Small intestine (tissue), 7 donors: ENCODE measurements at regions not wholly inside any gene's neighbourhood (a gene's known extent, or its start where the extent isn't known, plus 50 kb on each side); places are given as distances from the start of the nearest gene placed in this dataset.
"Not testable (repeated sequence)": the region's sequence is repeated elsewhere in the genome, so short reads cannot be mapped to it uniquely, and the experiment has no call there.

Experiments
- DNase-seq, 2 donors: peaks; one replicate each; pipeline versions ENCODE4 v3.0.0 to v3.0.0-alpha.2; 2013
- FAIRE-seq: peaks from 2 replicates; lab custom pipeline; 2012; peaks lifted over from hg19 to GRCh38; lab: Jason Lieb, UNC
- H3K27ac ChIP-seq, 3 donors: one replicate each; pipeline ENCODE4 v1.5.1; 2013; ENCODE audit warnings: low read length in 2 of 3, mild to moderate bottlenecking in 2 of 3, control low read depth in 1 of 3, inconsistent platforms in 1 of 3, low read depth in 1 of 3, moderate library complexity in 1 of 3
- H3K27me3 ChIP-seq, 3 donors: one replicate each; pipeline ENCODE4 v1.6.1; 2013; ENCODE audit warnings: low read length in 3 of 3, inconsistent platforms in 1 of 3; ENCODE audit not compliant: control insufficient read depth in 3 of 3, insufficient read depth in 3 of 3
- H3K36me3 ChIP-seq, 3 donors: one replicate each; pipeline ENCODE4 v1.6.1; 2013; ENCODE audit warnings: low read length in 3 of 3, inconsistent platforms in 1 of 3, low read depth in 1 of 3, mild to moderate bottlenecking in 1 of 3, moderate library complexity in 1 of 3; ENCODE audit not compliant: control insufficient read depth in 3 of 3, insufficient read depth in 2 of 3
- H3K4me1 ChIP-seq, 3 donors: one replicate each; pipeline ENCODE4 v1.6.1; 2013; ENCODE audit warnings: low read length in 2 of 3, inconsistent platforms in 1 of 3, low read depth in 1 of 3, mild to moderate bottlenecking in 1 of 3, moderate library complexity in 1 of 3; ENCODE audit not compliant: control insufficient read depth in 3 of 3, insufficient read depth in 2 of 3
- H3K4me3 ChIP-seq, 3 donors: one replicate each; pipeline ENCODE4 v1.5.1; 2013; ENCODE audit warnings: low read length in 3 of 3, control low read depth in 1 of 3, inconsistent platforms in 1 of 3, low read depth in 1 of 3, mild to moderate bottlenecking in 1 of 3, moderate library complexity in 1 of 3
- H3K9me3 ChIP-seq, 2 donors: one replicate each; pipeline ENCODE4 v1.6.1; 2013; ENCODE audit warnings: low read depth in 1 of 2, low read length in 1 of 2; ENCODE audit not compliant: control insufficient read depth in 2 of 2, insufficient read depth in 1 of 2
- whole genome bisulfite sequencing, 3 donors: extraction: QIAGEN DNeasy Blood & Tissue Kit; methylation state at CpG; one replicate each; pipeline ENCODE4 v1.1.7; 2013; 5-methylcytosine and 5-hydroxymethylcytosine counted together
- donor health status: healthy with polysubstance abuse.
- donor health status: control.
- donor health status: control.
- donor health status: Bipolar disorder and iron deficiency.
- donor health status: healthy.

DNA sequence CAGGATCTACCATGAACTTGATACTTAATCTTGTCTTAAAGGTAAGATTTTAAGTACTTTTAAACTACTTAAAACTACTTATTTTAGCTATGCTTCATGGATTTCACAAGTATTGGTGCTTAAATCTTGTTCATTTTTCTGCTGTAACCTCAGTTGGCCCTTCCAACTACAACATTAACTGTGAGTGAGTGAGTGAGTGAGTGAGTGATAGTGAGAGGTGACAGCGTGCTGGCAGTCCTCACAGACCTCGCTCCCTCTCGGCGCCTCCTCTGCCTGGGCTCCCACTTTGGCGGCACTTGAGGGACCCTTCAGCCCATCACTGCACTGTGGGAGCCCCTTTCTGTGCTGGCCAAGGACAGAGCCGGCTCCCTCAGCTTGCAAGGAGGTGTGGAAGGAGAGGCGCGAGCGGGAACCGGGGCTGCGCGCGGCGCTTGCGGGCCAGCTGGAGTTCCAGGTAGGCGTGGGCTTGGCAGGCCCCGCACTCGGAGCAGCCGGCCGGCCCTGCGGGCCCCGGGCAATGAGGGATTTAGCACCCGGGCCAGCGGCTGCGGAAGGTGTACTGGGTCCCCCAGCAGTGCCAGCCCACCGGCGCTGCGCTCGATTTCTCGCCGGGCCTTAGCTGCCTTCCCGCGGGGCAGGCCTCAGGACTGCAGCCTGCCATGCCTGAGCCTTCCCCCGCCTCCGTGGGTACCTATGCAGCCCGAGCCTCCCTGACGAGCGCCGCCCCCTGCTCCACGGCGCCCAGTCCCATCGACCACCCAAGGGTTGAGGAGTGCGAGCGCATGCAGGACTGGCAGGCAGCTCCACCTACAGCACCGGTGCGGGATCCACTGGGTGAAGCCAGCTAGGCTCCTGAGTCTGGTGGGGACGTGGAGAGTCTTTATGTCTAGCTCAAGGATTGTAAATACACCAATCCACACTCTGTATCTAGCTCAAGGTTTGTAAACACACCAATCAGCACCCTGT is 1558.6 kb upstream of the SEL1L start:
- DNase-seq, H3K27ac ChIP-seq, H3K4me1 ChIP-seq, H3K4me3 ChIP-seq, H3K9me3 ChIP-seq, FAIRE-seq, H3K36me3 ChIP-seq, H3K27me3 ChIP-seq: not testable (repeated sequence)
- WGBS, 3 donors = 56 to 67% (median 57%) methylated on average over 21 to 47 of the region's 47 CpGs

DNA sequence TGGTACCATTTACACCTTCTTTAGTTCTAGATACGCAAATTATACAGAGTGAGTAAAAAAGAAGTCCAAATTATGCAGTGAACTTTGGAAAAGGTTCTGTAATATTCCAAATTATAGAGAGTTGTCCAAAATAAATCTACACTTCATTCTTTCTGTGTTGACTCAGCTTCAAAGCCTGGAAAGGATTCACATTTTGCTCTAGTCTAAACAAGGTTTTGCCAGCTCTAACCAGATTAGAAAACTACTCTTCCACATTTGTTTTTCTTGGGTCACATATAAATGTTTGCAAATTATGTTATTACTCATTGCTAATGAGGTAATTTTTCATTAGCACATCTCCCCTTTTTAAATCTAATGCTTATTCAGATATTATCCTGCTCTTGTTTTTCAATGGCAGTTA is 1562.4 kb upstream of the SEL1L start:
- DNase-seq (no peak), FAIRE-seq (no peak)
- Histone ChIP-seq H3K4me3 (no peak overlapping the region), H3K27me3 (no peaks in the 10 kb centered on the region), H3K36me3 (no peaks in the 10 kb centered on the region), H3K9me3 (no peaks in the 10 kb centered on the region), H3K27ac (no peak overlapping the region), H3K4me1 (no peaks in the 10 kb centered on the region)
- WGBS, 3 donors = 68 to 79% (median 75%) methylated on average over 1 of the region's 1 CpG

DNA sequence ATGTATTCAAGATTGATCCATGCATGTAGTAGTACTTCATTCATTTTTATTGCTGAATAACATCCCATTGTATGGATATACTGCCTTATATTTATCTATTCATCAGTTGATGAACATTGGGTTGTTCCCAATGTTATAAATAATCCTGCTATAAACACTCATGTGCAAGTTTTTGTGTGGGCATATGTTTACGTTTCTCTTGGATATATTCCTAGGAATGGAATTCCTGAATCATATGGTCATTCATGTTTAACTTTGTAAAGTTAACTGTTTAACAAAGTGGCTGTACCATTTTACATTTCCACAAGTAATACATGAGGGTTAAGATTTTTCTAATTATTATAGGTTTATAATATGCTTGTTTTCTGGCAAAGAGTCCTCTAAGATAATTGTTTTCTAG is 1568.2 kb upstream of the SEL1L start:
- FAIRE-seq = no peak
- H3K36me3 ChIP-seq = no peaks in the 10 kb centered on the region
- 64 to 73% (median 68%) methylated on average over 1 of the region's 1 CpG for WGBS, 3 donors

DNA sequence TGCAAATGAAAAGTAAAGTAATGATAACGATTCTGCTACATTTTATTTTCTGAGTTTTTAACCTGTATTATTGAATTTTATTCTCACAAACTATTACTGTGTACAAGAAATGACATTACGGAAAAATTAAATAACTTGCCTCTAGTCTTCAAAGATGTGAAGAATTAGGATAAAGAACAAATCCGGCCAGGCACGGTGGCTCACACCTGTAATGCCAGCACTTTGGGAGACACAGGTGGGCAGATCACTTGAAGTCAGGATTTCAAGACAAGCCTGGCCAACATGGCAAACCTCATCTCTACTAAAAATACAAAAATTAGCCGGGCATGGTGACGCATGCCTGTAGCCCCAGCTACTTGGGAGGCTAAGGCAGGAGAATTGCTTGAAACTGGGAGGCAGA is 1584.4 kb upstream of the SEL1L start:
- DNase-seq (no peak), FAIRE-seq (no peak)
- H3K36me3 ChIP-seq = no peaks in the 10 kb centered on the region
- no peaks in the 10 kb centered on the region for H3K9me3 ChIP-seq
- H3K4me3 ChIP-seq = no peak overlapping the region
- 91 to 94% (median 91%) methylated on average over 6 of the region's 6 CpGs for WGBS, 3 donors
- H3K4me1 ChIP-seq = no peaks in the 10 kb centered on the region
- no peak overlapping the region for H3K27ac ChIP-seq
- H3K27me3 ChIP-seq = no peaks in the 10 kb centered on the region

More for the DNA sequence above, 1568.2 kb upstream of the SEL1L start:
- no peak overlapping the region for H3K4me3 ChIP-seq
- H3K27ac ChIP-seq = no peak overlapping the region
- no peaks in the 10 kb centered on the region for H3K27me3 ChIP-seq
- DNase-seq = no peak
- no peaks in the 10 kb centered on the region for H3K9me3 ChIP-seq
- H3K4me1 ChIP-seq = no peaks in the 10 kb centered on the region

DNA sequence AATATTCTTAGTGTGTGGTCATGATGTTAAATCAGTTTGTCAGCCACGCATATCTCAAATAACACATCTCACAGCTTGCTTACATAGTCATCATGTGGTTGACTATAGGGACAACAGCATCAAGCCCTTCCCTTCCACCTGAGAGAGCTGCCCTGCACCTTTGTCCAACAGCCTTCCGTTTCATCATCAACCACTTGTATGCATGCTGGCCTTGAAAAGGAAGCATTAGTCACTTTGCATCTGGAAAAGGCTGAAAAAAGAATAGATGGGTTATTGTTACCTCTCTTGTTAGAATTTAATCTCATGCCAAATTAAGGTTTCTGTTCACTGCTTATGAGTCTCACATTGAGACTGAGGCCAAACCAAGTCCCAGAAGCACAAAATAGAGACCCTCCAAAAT is 1586.5 kb upstream of the SEL1L start:
- Histone ChIP-seq H3K9me3 (no peaks in the 10 kb centered on the region), H3K4me3 (no peak overlapping the region), H3K4me1 (no peaks in the 10 kb centered on the region), H3K27me3 (no peaks in the 10 kb centered on the region), H3K36me3 (no peaks in the 10 kb centered on the region), H3K27ac (no peak overlapping the region)
- WGBS, 3 donors = 81 to 83% (median 83%) methylated on average over 2 of the region's 2 CpGs
- no peak for FAIRE-seq
- DNase-seq = no peak

DNA sequence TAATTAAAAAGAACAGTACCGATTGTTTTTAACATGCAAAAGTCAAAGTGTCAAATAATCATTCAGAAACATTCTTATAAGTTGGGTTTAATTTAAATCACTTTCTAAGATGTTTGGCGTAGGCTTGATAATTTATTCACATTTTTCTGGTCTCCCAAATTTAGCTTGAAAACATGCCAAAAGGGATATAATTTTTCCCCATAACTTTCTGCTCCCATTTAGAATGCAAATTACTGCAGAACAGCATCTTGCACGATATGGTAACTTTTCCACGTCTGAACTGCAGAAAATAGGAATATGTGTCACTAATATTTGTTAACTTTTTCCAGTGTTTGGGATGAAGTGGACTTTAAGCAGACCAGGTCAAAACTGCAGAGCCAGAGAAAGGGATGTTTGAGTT is 1592.4 kb upstream of the SEL1L start:
- no peaks in the 10 kb centered on the region for H3K27me3 ChIP-seq
- FAIRE-seq (no peak), DNase-seq (no peak)
- H3K27ac ChIP-seq = no peak overlapping the region
- no peaks in the 10 kb centered on the region for H3K9me3 ChIP-seq
- no peaks in the 10 kb centered on the region for H3K36me3 ChIP-seq
- no peaks in the 10 kb centered on the region for H3K4me1 ChIP-seq
- WGBS, 3 donors = 75 to 81% (median 78%) methylated on average over 4 of the region's 4 CpGs
- H3K4me3 ChIP-seq = no peak overlapping the region

DNA sequence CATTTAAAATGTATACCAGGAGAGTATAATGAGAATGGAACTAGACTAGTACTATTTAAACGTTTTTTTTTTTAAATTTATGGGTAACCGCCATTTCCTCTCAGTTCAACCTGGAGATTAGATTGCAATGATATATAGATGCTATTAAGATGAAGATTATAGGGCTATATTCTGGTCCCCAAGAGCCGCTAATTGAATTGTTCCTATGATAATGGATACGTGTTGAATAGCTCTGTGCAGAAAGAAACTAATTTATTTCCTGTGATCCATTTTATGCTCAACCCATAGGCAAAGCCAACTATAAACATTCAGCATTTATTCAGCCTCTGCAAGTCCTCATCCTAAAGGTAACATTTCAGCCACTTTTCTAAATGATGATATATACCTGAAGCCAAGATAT is 1595.1 kb upstream of the SEL1L start:
- Histone ChIP-seq H3K4me1 (no peaks in the 10 kb centered on the region), H3K9me3 (no peaks in the 10 kb centered on the region), H3K36me3 (no peaks in the 10 kb centered on the region), H3K27ac (no peak overlapping the region), H3K27me3 (no peaks in the 10 kb centered on the region), H3K4me3 (no peak overlapping the region)
- DNase-seq (no peak), FAIRE-seq (no peak)
- WGBS, 3 donors = 38 to 68% (median 54%) methylated on average over 4 of the region's 4 CpGs

DNA sequence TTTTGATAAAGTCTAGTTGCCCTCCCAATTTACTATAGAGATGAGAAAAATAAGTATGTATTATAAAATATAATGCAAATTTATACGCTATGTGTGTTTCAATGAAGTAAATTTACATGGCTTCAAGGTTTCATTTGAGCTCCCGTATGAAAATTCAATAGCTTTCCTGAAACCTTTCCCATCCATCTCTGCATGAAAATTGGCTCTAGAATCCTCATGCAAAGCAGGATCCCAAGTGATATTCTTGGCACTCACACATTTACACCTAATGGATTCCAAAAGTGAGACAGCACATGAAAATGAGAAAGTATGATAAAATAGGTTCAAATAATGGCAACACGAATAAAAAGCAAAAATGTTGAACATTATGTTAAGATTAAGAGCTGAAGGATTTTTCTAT is 1595.8 kb upstream of the SEL1L start:
- no peak for FAIRE-seq
- H3K9me3 ChIP-seq = no peaks in the 10 kb centered on the region
- WGBS, 3 donors = 84 to 90% (median 88%) methylated on average over 3 of the region's 3 CpGs

More for the DNA sequence above, 1595.8 kb upstream of the SEL1L start:
- Histone ChIP-seq H3K4me1 (no peaks in the 10 kb centered on the region), H3K27me3 (no peaks in the 10 kb centered on the region), H3K4me3 (no peak overlapping the region), H3K27ac (no peak overlapping the region), H3K36me3 (no peaks in the 10 kb centered on the region)
- DNase-seq = no peak
